H1 (cell line): ENCODE measurements at regions not wholly inside any gene's neighbourhood (a gene's known extent, or its start where the extent isn't known, plus 50 kb on each side); places are given as distances from the start of the nearest gene placed in this dataset.

ENCODE experiments used
- CTCF ChIA-PET: fragments of 300-600 bp; sonication (Branson Sonifier 250); formaldehyde crosslinking; loops from one replicate; lab custom pipeline; 2021; ENCODE audit not compliant: partially characterized antibody; lab: Charles Lee
- POLR2A ChIA-PET: fragments of 300-600 bp; sonication (Branson Sonifier 250); formaldehyde crosslinking; loops from one replicate; lab custom pipeline; 2021; ENCODE audit warnings: inconsistent platforms; ENCODE audit not compliant: partially characterized antibody; lab: Charles Lee
- DNase-seq, 2 experiments: peaks; one replicate each; pipeline versions ENCODE4 v3.0.0 to v3.0.0-alpha.2; 2010 to 2022; ENCODE audit warnings: low spot score in 2 of 2, low read depth in 1 of 2, mixed read lengths in 1 of 2
- FAIRE-seq: peaks from 2 replicates; lab custom pipeline; 2011; peaks lifted over from hg19 to GRCh38; lab: Jason Lieb, UNC
- H2AFZ ChIP-seq: 2 replicates; pipeline ENCODE4 v1.8.1; 2012; ENCODE audit warnings: low read length, inconsistent platforms
- H2AK5ac ChIP-seq: 2 replicates; pipeline ENCODE4 v1.6.1; 2013; ENCODE audit warnings: low read depth, low read length
- H2BK120ac ChIP-seq: replicated peaks from 2 replicates; pipeline ENCODE3; 2013; ENCODE audit warnings: low read depth, low read length, inconsistent platforms
- H2BK12ac ChIP-seq: 2 replicates; pipeline ENCODE4 v1.6.1; 2013; ENCODE audit warnings: low read depth, low read length
- H2BK15ac ChIP-seq: 2 replicates; pipeline ENCODE4 v1.6.1; 2013; ENCODE audit warnings: low read length
- H2BK20ac ChIP-seq: 2 replicates; pipeline ENCODE4 v1.6.1; 2013; ENCODE audit warnings: low read length
- H2BK5ac ChIP-seq: 2 replicates; pipeline ENCODE4 v1.6.1; 2013; ENCODE audit warnings: low read depth, low read length
- H3K14ac ChIP-seq: 2 replicates; pipeline ENCODE4 v1.6.1; 2013; ENCODE audit warnings: inconsistent platforms; ENCODE audit not compliant: insufficient read length
- H3K18ac ChIP-seq: 2 replicates; pipeline ENCODE4 v1.6.1; 2013; ENCODE audit warnings: low read length; ENCODE audit errors: extremely low read depth
- H3K23ac ChIP-seq: 2 replicates; pipeline ENCODE4 v1.6.1; 2013; ENCODE audit warnings: inconsistent platforms; ENCODE audit not compliant: insufficient read length
- H3K23me2 ChIP-seq: 2 replicates; pipeline ENCODE4 v1.6.1; 2013; ENCODE audit warnings: low read depth, low read length
- H3K27ac ChIP-seq: 2 replicates; pipeline ENCODE4 v1.6.1; 2011; ENCODE audit warnings: low read depth, low read length, inconsistent platforms
- H3K27me3 ChIP-seq, 4 experiments: replicated peaks in 1 of 4; 1 replicate in 1 of 4; 2 replicates in 3 of 4; pipeline versions ENCODE4 v1.6.1 to v1.8.1; 2011 to 2013; ENCODE audit warnings: low read length in 3 of 4, mild to moderate bottlenecking in 3 of 4, inconsistent platforms in 2 of 4, mixed read lengths in 2 of 4, moderate library complexity in 1 of 4; ENCODE audit not compliant: control insufficient read depth in 3 of 4, insufficient read depth in 3 of 4; ENCODE audit errors: extremely low read depth in 1 of 4
- H3K36me3 ChIP-seq, 4 experiments: 2 replicates each; pipeline versions ENCODE4 v1.6.1 to v1.8.1; 2011 to 2013; ENCODE audit warnings: mild to moderate bottlenecking in 4 of 4, low read length in 3 of 4, moderate library complexity in 2 of 4, control low read depth in 1 of 4, inconsistent platforms in 1 of 4; ENCODE audit not compliant: insufficient read depth in 4 of 4, control insufficient read depth in 2 of 4
- H3K4ac ChIP-seq: replicated peaks from 2 replicates; pipeline ENCODE3; 2013; ENCODE audit warnings: low read length, low read depth, mixed read lengths, inconsistent platforms; ENCODE audit not compliant: insufficient read length
- H3K4me1 ChIP-seq, 4 experiments: replicated peaks in 1 of 4; 1 replicate in 1 of 4; 2 replicates in 3 of 4; pipeline versions ENCODE4 v1.6.1 to v1.8.1; 2011 to 2013; ENCODE audit warnings: low read length in 3 of 4, inconsistent platforms in 2 of 4, mixed read lengths in 1 of 4; ENCODE audit not compliant: insufficient read depth in 4 of 4, control insufficient read depth in 3 of 4
- H3K4me2 ChIP-seq, 2 experiments: 2 replicates each; pipeline versions ENCODE4 v1.6.1 to v1.8.1; 2011 to 2013; ENCODE audit warnings: low read depth in 2 of 2, low read length in 2 of 2, control low read depth in 1 of 2, inconsistent platforms in 1 of 2, mild to moderate bottlenecking in 1 of 2; ENCODE audit not compliant: insufficient read depth in 1 of 2
- H3K4me3 ChIP-seq, 4 experiments: fragments of 200-600, 300-600 bp in 1 of 4; sonication (generic), shearing (Covaris generic), sonication (Bioruptor Twin) in 1 of 4; 2 replicates each; pipeline versions ENCODE4 v1.5.1 to v1.8.1; 2011 to 2016; ENCODE audit warnings: low read length in 4 of 4, low read depth in 3 of 4, control low read depth in 2 of 4, inconsistent platforms in 2 of 4, mild to moderate bottlenecking in 2 of 4, mixed read lengths in 1 of 4, moderate library complexity in 1 of 4; ENCODE audit not compliant: insufficient read depth in 2 of 4; ENCODE audit errors: extremely low read depth in 1 of 4
- H3K56ac ChIP-seq: replicated peaks from 2 replicates; pipeline ENCODE3; 2013; ENCODE audit warnings: low read depth, mild to moderate bottlenecking, mixed read lengths, low read length, inconsistent platforms; ENCODE audit not compliant: insufficient read length
- H3K79me1 ChIP-seq: 2 replicates; pipeline ENCODE4 v1.6.1; 2013; ENCODE audit warnings: low read depth, low read length, control low read depth
- H3K79me2 ChIP-seq, 2 experiments: 2 replicates each; pipeline versions ENCODE4 v1.6.1 to v1.8.1; 2012 to 2013; ENCODE audit warnings: low read length in 2 of 2, mild to moderate bottlenecking in 2 of 2, inconsistent platforms in 1 of 2; ENCODE audit not compliant: insufficient read depth in 2 of 2, control insufficient read depth in 1 of 2
- H3K9ac ChIP-seq, 4 experiments: replicated peaks in 1 of 4; 1 replicate in 1 of 4; 2 replicates in 3 of 4; pipeline versions ENCODE4 v1.6.1 to v1.8.1; 2011 to 2013; ENCODE audit warnings: low read depth in 3 of 4, low read length in 3 of 4, control low read depth in 2 of 4, mild to moderate bottlenecking in 2 of 4, moderate library complexity in 2 of 4, inconsistent platforms in 1 of 4; ENCODE audit errors: extremely low read depth in 1 of 4
- H3K9me3 ChIP-seq, 2 experiments: 2 replicates each; pipeline versions ENCODE4 v1.6.1 to v1.8.1; 2012 to 2013; ENCODE audit warnings: mild to moderate bottlenecking in 2 of 2, moderate library complexity in 2 of 2, control low read depth in 1 of 2, inconsistent platforms in 1 of 2, low read depth in 1 of 2, low read length in 1 of 2, mixed read lengths in 1 of 2; ENCODE audit not compliant: insufficient read depth in 2 of 2
- H4K20me1 ChIP-seq, 2 experiments: replicated peaks in 1 of 2; 2 replicates each; pipeline versions ENCODE3 to v1.8.1; 2011 to 2013; ENCODE audit warnings: inconsistent platforms in 2 of 2, low read length in 2 of 2, mild to moderate bottlenecking in 1 of 2; ENCODE audit not compliant: insufficient read depth in 2 of 2, control insufficient read depth in 1 of 2
- H4K5ac ChIP-seq: 2 replicates; pipeline ENCODE4 v1.6.1; 2013; ENCODE audit warnings: low read length, low read depth, mixed read lengths, inconsistent platforms; ENCODE audit not compliant: insufficient read length
- H4K8ac ChIP-seq: 2 replicates; pipeline ENCODE4 v1.8.0; 2013; ENCODE audit warnings: mild to moderate bottlenecking, moderate library complexity, low read length, inconsistent platforms; ENCODE audit not compliant: insufficient read depth; ENCODE audit errors: extremely low read depth
- H4K91ac ChIP-seq: replicated peaks from 2 replicates; pipeline ENCODE3; 2013; ENCODE audit warnings: low read length, mixed read lengths, inconsistent platforms; ENCODE audit not compliant: insufficient read length
- ASH2L ChIP-seq: fragments of 200-600, 300-600 bp; sonication (generic); IDR thresholded peaks from one replicate; pipeline ENCODE4 v1.7.1; 2017; ENCODE audit warnings: low read length
- ATF2 ChIP-seq: IDR thresholded peaks from 2 replicates; pipeline ENCODE4 v1.6.1; 2012; ENCODE audit warnings: low read length, inconsistent platforms
- BRCA1 ChIP-seq: IDR thresholded peaks from 2 replicates; pipeline ENCODE4 v1.6.1; 2012; ENCODE audit warnings: low read depth, low read length, improper control_type of control experiment
- CBX8 ChIP-seq: fragments of 300-800, 300-1000 bp; sonication (generic); IDR thresholded peaks from 2 replicates; pipeline ENCODE4 v1.7.1; 2016; ENCODE audit warnings: low read depth, low read length, borderline replicate concordance
- CHD1 ChIP-seq: IDR thresholded peaks from 2 replicates; pipeline ENCODE4 v1.6.1; 2012; ENCODE audit warnings: low read depth, low read length, improper control_type of control experiment
- EGR1 ChIP-seq: IDR thresholded peaks from 2 replicates; pipeline ENCODE4 v1.6.1; 2011; ENCODE audit warnings: low read depth, low read length, borderline replicate concordance
- JUN ChIP-seq: IDR thresholded peaks from 2 replicates; pipeline ENCODE4 v1.6.1; 2011; ENCODE audit warnings: low read depth, mild to moderate bottlenecking, improper control_type of control experiment, low read length
- MAFK ChIP-seq: IDR thresholded peaks from 2 replicates; pipeline ENCODE4 v1.6.1; 2012; ENCODE audit warnings: low read depth, mild to moderate bottlenecking, improper control_type of control experiment, low read length
- NRF1 ChIP-seq: IDR thresholded peaks from 2 replicates; pipeline ENCODE4 v1.6.1; 2011; ENCODE audit warnings: mild to moderate bottlenecking, low read depth, low read length, improper control_type of control experiment
- RXRA ChIP-seq: IDR thresholded peaks from 2 replicates; pipeline ENCODE4 v1.6.1; 2011; ENCODE audit warnings: low read depth, mild to moderate bottlenecking, low read length, moderate library complexity; ENCODE audit not compliant: insufficient read depth
- SP2 ChIP-seq: IDR thresholded peaks from 2 replicates; pipeline ENCODE4 v1.6.1; 2012; ENCODE audit warnings: mild to moderate bottlenecking, low read length, inconsistent platforms
- SUZ12 ChIP-seq: fragments of 200-600 bp; sonication (generic); IDR thresholded peaks from 2 replicates; pipeline ENCODE4 v1.6.1; 2012; ENCODE audit warnings: mild to moderate bottlenecking, inconsistent platforms, low read length, moderate library complexity, mixed read lengths
- TAF7 ChIP-seq: optimal IDR thresholded peaks from 2 replicates; pipeline ENCODE3; 2011; ENCODE audit warnings: low read depth, mild to moderate bottlenecking, inconsistent platforms, low read length, moderate library complexity, borderline replicate concordance
- YY1 ChIP-seq: IDR thresholded peaks from 2 replicates; pipeline ENCODE4 v1.6.1; 2011; ENCODE audit warnings: low read depth, mild to moderate bottlenecking, low read length
- WGBS, 2 experiments: shearing (Covaris generic) in 1 of 2; methylation state at CpG; one replicate each; pipeline versions ENCODE4 v1.1.6 to v1.1.7; 2013 to 2015; ENCODE audit warnings: low lambda C conversion rate in 2 of 2, mixed read lengths in 2 of 2, inconsistent platforms in 1 of 2, low coverage in 1 of 2, missing lambda C conversion rate in 1 of 2; ENCODE audit not compliant: insufficient replicate concordance in 2 of 2, insufficient coverage in 1 of 2, insufficient read length in 1 of 2; ENCODE audit errors: extremely low coverage in 1 of 2, missing lambda C conversion rate in 1 of 2; 5-methylcytosine and 5-hydroxymethylcytosine counted together

DNA sequence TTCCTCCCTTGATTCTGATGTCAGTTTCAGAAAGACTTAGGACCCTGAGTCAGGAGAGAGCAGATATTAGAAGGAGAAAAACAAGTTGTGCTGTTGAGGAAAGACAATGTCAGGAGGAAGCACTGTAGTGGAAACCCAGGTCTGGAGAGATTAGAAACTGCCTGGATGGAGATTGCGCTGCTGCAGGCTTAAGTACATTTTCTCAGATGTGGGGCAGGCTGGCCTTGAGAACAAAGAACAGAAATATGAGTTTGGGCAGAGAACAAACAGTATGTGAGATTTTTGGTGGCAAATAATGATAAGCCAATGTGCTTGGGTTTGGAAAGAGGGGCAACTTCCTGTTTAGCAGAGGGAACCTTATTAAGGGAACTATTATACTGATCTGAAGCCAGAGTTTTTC is 74.3 kb upstream of the PRMT8 start:
- no peak overlapping the region for H4K8ac ChIP-seq
- H3K4me1 ChIP-seq = peaks cover 3 to 10% (median 6%) of the 10 kb centered on the region in 4 experiments
- no peak overlapping the region for H3K14ac ChIP-seq
- H3K27me3 ChIP-seq = peaks cover 1 to 8% (median 4%) of the 10 kb centered on the region in 4 experiments; a peak in 4 of 7 replicates
- no peak overlapping the region for H4K5ac ChIP-seq
- 0 out of 4 replicates have a peak, but pooled peaks cover 0 to 2% of the 10 kb centered on the region in 2 experiments for H3K9me3 ChIP-seq
- H3K23ac ChIP-seq = no peak overlapping the region
- H3K27ac ChIP-seq = no peak overlapping the region
- no peaks in the 10 kb centered on the region for H3K79me1 ChIP-seq
- no peak overlapping the region for H2BK20ac ChIP-seq
- ChIA-PET POLR2A (interaction anchor here (1.3 kb wide), 1 partner anchor 18 kb away, joined by 3 read pairs; no protein-coding TSS in a partner anchor), CTCF (interaction anchor here (0.7 to 5.6 kb wide), 13 partner anchors 9 to 267 kb away, joined by 3 to 26 read pairs (median 4); no protein-coding TSS in a partner anchor)
- H3K56ac ChIP-seq = no peak overlapping the region
- no peak overlapping the region for H3K4me3 ChIP-seq
- no peak overlapping the region for H4K91ac ChIP-seq
- H2BK12ac ChIP-seq = no peak overlapping the region
- no peaks in the 10 kb centered on the region for H3K23me2 ChIP-seq
- FAIRE-seq = no peak
- no peaks in the 10 kb centered on the region for H3K79me2 ChIP-seq
- no peak overlapping the region for H3K9ac ChIP-seq
- no peak for DNase-seq
- no peak overlapping the region for H3K4me2 ChIP-seq
- H3K18ac ChIP-seq = no peak overlapping the region
- 95% methylated on average over 1 of the region's 1 CpG; no CpG with 5 or more reads in 1 of the 2 experiments for WGBS, 2 experiments
- no peak overlapping the region for H2AFZ ChIP-seq
- H3K4ac ChIP-seq = no peak overlapping the region
- H2BK15ac ChIP-seq = no peak overlapping the region
- no peak overlapping the region for H2AK5ac ChIP-seq
- no peaks in the 10 kb centered on the region for H4K20me1 ChIP-seq
- H2BK5ac ChIP-seq = no peak overlapping the region
- no peak overlapping the region for H2BK120ac ChIP-seq
- H3K36me3 ChIP-seq = no peaks in the 10 kb centered on the region
- TF ChIP-seq JUN (no peak), EGR1 (no peak), TAF7 (no peak), SP2 (no peak), BRCA1 (no peak), MAFK (no peak), CBX8 (no peak), CHD1 (no peak), SUZ12 (no peak), ASH2L (no peak), ATF2 (no peak), RXRA (no peak), NRF1 (no peak), YY1 (no peak)
